Lower lobe of right lung (tissue), 2 donors: ENCODE measurements at regions not wholly inside any gene's neighbourhood (a gene's known extent, or its start where the extent isn't known, plus 50 kb on each side); places are given as distances from the start of the nearest gene placed in this dataset.
"Not testable (repeated sequence)": the region's sequence is repeated elsewhere in the genome, so short reads cannot be mapped to it uniquely, and the experiment has no call there.

ENCODE experiments used
- ATAC-seq, 2 donors: fragments of 200-7000 bp; cut with Tn5 transposase; one replicate each; pipeline ENCODE4 v1.9.1; 2020 to 2022; ENCODE audit warnings: mild to moderate bottlenecking in 2 of 2, moderate library complexity in 2 of 2
- DNase-seq: peaks from one replicate; pipeline ENCODE4 v3.0.0-alpha.2; 2020
- H3K27ac ChIP-seq: fragments of 200-600 bp; one replicate; pipeline ENCODE4 v1.8.0; 2022
- H3K27me3 ChIP-seq: fragments of 200-600 bp; one replicate; pipeline ENCODE4 v1.8.0; 2022; ENCODE audit warnings: low read depth
- H3K36me3 ChIP-seq: fragments of 200-600 bp; one replicate; pipeline ENCODE4 v1.8.0; 2022; ENCODE audit warnings: mild to moderate bottlenecking
- H3K4me1 ChIP-seq: fragments of 200-600 bp; one replicate; pipeline ENCODE4 v1.8.0; 2022
- H3K4me3 ChIP-seq: fragments of 200-600 bp; one replicate; pipeline ENCODE4 v1.8.0; 2022; ENCODE audit warnings: mild to moderate bottlenecking
- H3K9me3 ChIP-seq: fragments of 200-600 bp; one replicate; pipeline ENCODE4 v1.8.0; 2022
- intact Hi-C: fragments of 100-400 bp; cut with DNase I; formaldehyde crosslinking; loops from one replicate; pipeline ENCODE4 v1.11.0; 2022
- TF ChIP-seq, protein P1 (sequence below): fragments of 200-600 bp; IDR thresholded peaks from one replicate; pipeline ENCODE4 v1.8.0; 2022; ENCODE audit warnings: antibody characterized with exemption, mild to moderate bottlenecking
- donor health status: DM: no; HTN: yes; CAD: no; lungs with severe emphysema.

GRCh38 chr12:126286203-126286602, 1221.0 kb downstream of the AACS start:
- H3K36me3 ChIP-seq = no peaks in the 10 kb centered on the region
- intact Hi-C loops = no loop called here
- H3K4me1 ChIP-seq = no peaks in the 10 kb centered on the region
- H3K27me3 ChIP-seq = no peaks in the 10 kb centered on the region
- H3K9me3 ChIP-seq = no peaks in the 10 kb centered on the region
- H3K4me3 ChIP-seq = no peak overlapping the region
- TF ChIP-seq, protein P1, sequence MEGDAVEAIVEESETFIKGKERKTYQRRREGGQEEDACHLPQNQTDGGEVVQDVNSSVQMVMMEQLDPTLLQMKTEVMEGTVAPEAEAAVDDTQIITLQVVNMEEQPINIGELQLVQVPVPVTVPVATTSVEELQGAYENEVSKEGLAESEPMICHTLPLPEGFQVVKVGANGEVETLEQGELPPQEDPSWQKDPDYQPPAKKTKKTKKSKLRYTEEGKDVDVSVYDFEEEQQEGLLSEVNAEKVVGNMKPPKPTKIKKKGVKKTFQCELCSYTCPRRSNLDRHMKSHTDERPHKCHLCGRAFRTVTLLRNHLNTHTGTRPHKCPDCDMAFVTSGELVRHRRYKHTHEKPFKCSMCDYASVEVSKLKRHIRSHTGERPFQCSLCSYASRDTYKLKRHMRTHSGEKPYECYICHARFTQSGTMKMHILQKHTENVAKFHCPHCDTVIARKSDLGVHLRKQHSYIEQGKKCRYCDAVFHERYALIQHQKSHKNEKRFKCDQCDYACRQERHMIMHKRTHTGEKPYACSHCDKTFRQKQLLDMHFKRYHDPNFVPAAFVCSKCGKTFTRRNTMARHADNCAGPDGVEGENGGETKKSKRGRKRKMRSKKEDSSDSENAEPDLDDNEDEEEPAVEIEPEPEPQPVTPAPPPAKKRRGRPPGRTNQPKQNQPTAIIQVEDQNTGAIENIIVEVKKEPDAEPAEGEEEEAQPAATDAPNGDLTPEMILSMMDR = no peak
- DNase-seq (no peak), ATAC-seq (no peak)
- no peak overlapping the region for H3K27ac ChIP-seq

DNA sequence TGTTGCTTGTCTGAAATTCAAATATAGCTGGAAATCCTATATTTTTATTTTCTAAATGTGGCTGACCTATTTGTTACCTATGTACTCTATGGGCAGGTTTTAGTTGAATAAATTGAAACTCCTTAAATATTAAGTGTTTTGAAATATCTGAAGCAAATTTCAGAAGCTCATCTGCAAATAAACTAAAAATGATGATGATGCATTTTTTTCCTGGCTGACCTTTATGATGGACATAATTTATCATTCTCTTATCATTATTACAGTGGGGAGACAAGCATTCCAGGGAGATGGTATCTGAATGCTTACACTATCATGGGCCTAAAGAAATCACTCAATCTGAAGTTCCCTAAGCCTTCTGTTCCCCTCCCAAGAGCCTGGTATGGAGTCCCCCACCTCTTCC, 1225.2 kb downstream of the AACS start:
- ATAC-seq = no peak
- TF ChIP-seq, protein P1 = no peak
- H3K27ac ChIP-seq = no peak overlapping the region

DNA sequence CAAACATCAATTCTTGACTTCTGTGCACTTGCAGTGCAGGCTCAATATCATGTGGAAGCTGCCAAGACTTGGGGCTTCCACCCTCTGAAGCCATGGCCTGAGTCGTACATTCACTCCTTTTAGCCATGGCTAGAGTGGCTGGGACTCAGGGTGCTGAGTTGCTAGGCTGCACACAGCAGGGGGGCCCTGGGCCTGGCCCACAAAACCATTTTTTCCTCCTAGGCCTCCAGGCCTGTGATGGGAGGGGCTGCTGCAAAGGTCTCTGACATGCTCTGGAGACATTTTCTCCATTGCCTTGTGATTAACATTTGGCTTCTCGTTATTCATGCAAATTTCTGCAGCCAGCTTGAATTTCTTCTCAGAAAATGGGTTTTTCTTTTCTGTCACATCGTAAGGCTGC, 1226.8 kb downstream of the AACS start:
- H3K27ac ChIP-seq, H3K4me1 ChIP-seq, H3K9me3 ChIP-seq, intact Hi-C loops, DNase-seq, H3K27me3 ChIP-seq, H3K4me3 ChIP-seq, H3K36me3 ChIP-seq, ATAC-seq: not testable (repeated sequence)

More for the DNA sequence above, 1225.2 kb downstream of the AACS start:
- Histone ChIP-seq H3K27me3 (no peaks in the 10 kb centered on the region), H3K4me1 (no peaks in the 10 kb centered on the region), H3K36me3 (no peaks in the 10 kb centered on the region), H3K4me3 (no peak overlapping the region), H3K9me3 (peaks cover 6% of the 10 kb centered on the region)
- DNase-seq = no peak
- intact Hi-C loops = no loop called here

- intact Hi-C loops = no loop called here
Observed at GRCh38 chr12:126295652-126296051, 1230.4 kb downstream of the AACS start.

DNA sequence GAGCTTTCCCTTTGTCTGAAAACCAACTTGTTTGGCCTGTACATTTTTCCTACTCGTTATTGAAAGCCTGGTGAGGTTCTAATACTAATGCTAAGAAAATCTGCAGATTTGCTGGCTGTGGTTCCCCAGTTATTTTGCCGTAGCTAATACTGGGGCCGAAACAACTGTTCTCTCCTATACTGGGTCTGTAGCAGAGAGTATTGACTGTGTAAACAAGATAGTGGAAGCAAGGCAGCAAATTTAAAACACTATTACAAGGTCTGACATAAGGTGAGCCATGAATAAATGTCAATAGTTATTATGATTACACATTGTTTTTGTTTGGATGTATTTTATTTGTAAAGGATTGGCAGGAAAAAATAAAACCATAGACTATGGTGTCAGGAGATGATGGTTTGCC, 1244.0 kb downstream of the AACS start:
- H3K4me3 ChIP-seq = no peak overlapping the region
- H3K36me3 ChIP-seq = no peaks in the 10 kb centered on the region
- intact Hi-C loops = no loop called here
- DNase-seq (no peak), ATAC-seq (no peak)
- no peak overlapping the region for H3K27ac ChIP-seq
- H3K9me3 ChIP-seq = no peaks in the 10 kb centered on the region
- TF ChIP-seq, protein P1 = no peak
- no peaks in the 10 kb centered on the region for H3K27me3 ChIP-seq
- no peaks in the 10 kb centered on the region for H3K4me1 ChIP-seq

More at GRCh38 chr12:126295652-126296051, 1230.4 kb downstream of the AACS start:
- no peak overlapping the region for H3K4me3 ChIP-seq
- TF ChIP-seq, protein P1 = no peak
- H3K27ac ChIP-seq = no peak overlapping the region
- H3K4me1 ChIP-seq = no peaks in the 10 kb centered on the region
- H3K27me3 ChIP-seq = no peaks in the 10 kb centered on the region
- ATAC-seq (no peak), DNase-seq (no peak)
- peaks cover 6% of the 10 kb centered on the region for H3K9me3 ChIP-seq
- no peaks in the 10 kb centered on the region for H3K36me3 ChIP-seq

DNA sequence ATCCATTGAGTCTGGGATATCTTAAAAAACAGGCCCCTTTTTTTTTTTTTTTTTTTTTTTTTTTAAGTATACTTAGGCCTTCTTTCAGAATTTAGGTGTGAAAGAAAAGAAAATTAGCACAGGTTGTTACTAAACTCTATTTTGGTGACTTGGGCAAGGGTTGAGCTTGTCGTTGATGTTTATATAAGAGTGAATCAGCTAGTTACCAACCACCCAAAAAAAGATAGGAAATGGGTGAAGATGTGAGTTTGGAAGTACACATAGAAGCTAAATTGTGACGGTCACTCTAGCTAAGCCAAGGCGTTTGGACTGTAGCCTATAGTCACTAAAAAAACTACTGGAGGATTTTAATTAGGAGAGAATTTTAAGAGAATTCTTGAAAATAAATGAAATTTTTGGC, 1247.2 kb downstream of the AACS start:
- ATAC-seq = no peak
- no peaks in the 10 kb centered on the region for H3K4me1 ChIP-seq
- TF ChIP-seq, protein P1 = no peak
- H3K4me3 ChIP-seq = no peak overlapping the region
- H3K9me3 ChIP-seq = no peaks in the 10 kb centered on the region
- no peak overlapping the region for H3K27ac ChIP-seq
- H3K27me3 ChIP-seq = no peaks in the 10 kb centered on the region
- no peak for DNase-seq
- H3K36me3 ChIP-seq = no peaks in the 10 kb centered on the region
- intact Hi-C loops = no loop called here
